Colon (tissue), 2 donors: ENCODE measurements at regions not wholly inside any gene's neighbourhood (a gene's known extent, or its start where the extent isn't known, plus 50 kb on each side); places are given as distances from the start of the nearest gene placed in this dataset.

Source experiments
- FAIRE-seq: peaks from 2 replicates; lab custom pipeline; 2012; peaks lifted over from hg19 to GRCh38; lab: Jason Lieb, UNC
- donor health status: control.
- donor health status: control.

DNA sequence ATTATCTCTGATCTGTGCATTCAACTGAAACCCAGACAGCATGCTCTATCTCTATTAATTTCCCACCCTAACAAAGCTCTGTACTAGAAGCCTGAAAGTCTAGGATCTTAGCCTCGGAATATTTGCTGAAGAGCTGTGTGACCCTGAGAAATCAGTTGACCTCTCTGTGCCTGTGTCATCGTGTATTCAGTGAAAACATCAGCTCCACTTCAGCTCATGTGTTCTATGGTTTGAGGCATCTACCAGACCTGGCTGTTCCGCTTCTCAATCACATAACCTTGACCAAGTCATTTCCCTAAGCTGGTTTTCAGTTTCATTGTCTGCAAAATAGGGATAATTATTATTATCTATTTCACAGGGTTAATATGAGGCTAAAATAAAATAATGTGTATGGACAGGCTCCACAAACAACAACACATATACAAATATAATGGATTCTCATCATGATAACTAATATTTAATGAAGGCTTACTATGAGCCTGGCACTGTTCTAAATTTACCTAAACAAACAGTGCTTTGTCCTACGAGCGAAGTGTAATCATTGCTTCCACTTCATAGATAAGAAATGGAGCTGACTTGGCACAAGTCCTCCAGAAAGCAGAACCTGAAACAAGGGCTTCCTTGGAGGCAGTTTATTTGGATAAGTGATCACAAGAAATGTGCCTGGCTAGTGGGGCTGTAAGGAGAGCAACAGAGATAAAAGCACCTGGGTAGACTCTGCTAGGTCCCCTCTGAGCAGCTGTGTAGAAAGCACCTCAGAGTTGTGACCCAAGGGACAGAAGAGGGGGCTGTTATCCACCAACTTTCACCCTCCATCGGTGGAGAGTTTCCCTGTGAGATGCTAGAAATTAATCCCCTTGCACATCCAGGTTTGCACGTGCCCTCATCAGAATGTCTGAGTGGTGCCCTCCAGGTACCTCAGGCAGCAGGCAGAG, 356.9 kb downstream of the RAB28 start:
- FAIRE-seq: no peak

DNA sequence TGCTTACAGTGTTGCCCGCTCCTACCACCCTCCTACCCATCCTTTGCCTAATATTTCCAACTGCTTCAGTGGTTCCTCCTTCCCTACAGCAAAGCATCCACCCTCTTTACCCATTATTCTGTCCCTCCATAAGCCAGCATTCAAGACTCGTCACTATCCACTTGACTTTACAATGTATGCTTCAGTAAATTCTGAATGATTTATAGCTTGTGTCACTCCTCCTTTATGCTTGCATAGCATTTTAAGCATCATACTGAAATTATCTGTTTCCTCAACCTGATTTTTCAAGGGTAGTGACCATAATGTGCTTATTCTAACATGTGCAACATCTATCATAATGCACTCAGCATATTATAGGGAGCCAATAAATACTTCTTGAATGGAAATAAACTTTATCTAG, 365.5 kb downstream of the RAB28 start:
- FAIRE-seq: no peak

DNA sequence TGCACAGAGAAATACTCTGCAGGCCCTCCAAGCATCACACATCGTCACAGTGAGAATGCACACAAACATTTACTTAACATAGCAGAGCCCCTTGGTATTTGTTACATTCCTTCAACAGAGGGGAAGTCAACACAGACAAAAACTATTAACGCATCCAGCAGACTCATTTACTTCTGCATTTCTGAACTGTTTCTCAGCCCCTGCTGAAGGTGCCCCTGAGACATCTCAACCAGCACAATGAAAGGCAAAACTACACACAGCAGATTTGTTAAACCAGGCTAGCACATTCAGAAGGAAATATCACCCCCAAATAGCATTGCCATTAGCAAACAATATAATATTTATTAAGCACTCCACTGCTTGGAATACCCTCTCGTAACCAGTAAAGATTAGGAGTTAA, 367.0 kb downstream of the RAB28 start:
- FAIRE-seq: no peak

DNA sequence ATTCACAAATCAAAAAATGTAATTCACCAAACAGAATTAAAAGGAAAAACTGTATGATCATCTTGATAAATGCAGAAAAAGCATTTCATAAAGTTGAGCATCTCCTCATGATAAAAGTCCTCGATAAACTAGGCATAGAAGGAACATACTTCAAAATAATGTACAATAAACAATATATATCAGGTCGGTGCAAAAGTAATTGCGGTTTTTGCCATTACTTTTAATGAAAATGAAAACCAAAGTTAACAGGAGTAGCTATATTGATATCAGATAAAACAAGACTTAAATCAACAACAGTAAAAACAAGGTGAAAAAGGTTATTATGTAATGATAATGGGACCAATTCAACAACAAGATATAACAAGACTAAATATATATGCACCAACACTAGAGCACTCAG, 372.1 kb downstream of the RAB28 start:
- no peak for FAIRE-seq

DNA sequence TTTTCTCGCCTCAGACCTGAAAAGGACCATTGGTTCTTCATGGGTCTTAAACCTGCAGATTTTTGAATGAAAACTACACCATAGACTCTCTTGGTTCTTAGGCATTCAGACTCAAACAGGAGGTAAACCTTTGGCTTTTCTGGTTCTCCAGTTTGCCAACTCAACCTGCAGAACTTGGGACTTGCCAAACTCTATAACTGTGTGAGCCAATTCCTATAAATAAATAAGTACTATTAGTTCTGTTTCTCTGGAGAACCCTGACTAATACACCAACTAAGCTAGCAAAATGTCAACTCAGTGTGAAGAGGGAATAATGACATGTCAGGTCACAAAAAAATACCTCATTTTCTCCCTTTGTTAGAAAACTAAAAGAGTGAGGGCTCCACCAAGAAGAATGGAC, 374.6 kb downstream of the RAB28 start:
- FAIRE-seq: no peak

DNA sequence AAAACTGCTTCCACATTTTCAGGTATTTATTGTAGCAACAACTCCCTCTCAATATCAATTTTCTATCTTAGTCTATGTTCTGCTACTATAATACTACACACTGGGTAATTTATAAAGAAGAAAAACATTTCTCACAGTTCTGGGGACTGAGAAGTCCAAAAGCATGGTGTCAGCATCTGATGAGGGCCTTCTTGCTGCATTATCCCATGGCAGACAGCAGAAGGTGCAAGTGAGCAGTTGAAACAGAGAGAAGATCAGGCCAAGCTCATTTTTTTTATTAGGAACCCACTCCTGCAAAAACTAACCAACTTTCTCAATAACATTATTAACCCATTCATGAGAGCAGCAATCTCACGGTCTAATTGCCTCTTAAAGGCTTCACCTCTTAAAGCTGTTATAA, 376.0 kb downstream of the RAB28 start:
- FAIRE-seq: no peak

DNA sequence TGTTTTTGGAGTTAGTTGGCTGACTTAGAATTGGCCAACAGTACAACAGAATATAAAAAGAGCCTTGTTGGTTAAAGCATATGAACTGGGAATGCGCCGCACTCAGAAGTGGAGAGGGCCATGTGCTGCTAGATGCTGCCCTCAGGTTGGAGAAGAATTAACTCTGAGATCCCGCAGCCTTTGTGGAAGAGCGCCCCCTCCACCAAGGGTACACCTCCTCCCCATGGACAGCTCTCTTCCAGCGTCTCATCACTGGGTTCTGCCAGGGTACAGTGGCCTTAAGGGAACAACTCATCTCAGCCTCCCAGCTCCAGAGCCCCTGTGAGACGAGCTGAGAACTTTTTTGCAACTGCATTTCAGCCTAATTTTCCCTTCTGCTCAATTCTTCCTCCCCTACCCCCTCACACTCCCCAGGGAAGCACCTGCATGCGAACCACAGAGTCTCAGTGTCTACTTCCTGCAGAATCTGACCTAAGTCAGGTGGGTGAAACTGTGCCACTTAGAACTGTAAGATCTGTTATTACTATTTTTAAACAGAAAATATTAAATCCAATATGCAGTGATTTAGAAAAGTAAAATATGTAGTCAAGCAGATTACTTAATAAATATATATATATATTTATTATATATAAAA, 380.6 kb downstream of the RAB28 start:
- FAIRE-seq: no peak

DNA sequence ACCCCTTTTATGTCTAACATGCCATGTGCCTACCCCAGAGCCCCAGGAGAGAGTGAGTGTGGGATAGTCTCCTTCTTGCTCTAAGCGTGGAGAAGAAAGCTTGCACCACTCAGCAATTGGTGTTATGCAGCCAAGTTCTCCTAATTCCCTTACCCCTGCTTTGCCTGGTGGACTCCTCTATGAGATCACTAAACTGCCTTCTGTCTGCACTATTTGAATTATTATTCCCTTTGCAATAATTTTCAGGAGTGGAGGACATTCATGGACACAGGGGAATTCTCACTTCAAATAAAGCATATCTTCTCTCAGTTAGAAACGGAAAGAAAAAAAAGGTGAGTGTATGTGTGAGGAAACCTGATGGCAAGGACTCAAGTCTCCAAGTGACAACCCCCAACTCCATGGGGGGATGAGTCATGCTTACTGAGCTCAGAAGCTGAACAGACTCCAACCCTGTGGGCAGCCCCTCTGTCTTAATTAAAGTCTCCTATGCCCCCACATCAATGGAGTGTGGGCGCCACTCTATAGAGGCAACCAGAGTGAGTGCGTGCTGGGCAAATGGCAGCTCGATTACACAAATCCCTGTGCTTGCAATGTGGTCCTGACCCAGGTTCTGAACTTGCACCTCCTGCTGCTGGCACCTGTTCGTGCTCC, 381.9 kb downstream of the RAB28 start:
- FAIRE-seq: no peak

DNA sequence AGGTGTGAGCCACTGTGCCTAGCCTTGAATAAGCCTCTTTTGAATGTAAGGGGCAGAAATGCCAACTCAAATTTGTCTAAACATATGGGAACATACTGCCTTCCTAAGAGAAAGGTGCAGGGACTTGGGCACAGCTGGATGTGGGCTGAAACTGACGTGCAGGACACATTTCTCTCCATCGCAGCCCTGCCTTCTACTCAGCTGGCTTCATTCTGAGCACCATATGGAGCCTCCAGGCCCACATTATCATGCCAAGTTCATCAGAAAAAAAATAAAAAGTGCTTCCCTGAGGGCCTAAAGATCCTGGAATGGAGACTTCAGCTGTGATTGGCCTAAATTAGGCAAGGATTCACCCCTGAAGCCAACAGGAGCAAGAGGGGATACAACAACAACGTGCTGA, 386.2 kb downstream of the RAB28 start:
- FAIRE-seq: no peak

DNA sequence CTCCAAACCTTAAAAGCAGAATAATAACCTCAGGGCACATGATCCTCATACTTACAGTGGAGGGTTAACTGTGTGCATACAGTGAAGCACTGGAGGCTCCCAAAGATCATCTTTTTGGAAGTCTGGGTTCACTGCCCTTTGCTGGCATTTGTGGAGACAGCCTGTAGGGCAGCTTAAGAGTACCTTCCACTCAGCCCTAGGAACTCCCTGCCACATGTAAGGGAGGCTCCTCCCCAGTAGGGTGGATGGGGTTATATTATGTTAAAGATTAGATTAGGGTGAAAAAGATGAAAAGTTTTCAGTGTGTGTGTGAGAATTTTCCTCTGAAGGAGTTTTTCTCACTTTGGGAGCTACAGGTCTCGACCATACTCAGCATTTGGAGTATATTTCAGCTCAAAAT, 388.4 kb downstream of the RAB28 start:
- FAIRE-seq: no peak

DNA sequence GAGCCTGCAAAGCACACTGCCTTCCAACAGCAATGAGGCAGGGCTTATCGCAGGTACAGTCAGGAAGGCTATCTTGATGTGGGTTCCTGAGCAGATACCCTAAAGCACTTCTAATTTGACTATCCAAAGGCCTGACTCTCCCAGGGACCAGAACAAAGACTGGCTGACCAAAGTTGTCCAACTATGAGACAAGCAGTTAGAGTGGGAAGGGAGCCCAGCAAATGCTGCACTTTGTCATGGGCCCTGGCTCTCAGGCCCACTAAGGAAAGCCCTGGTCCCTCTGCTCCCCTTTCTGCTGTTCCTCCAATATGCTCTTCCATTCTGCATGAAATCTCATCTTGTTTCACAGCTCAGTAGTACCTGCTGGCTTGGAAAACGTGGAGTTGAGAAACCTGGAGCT, 391.0 kb downstream of the RAB28 start:
- FAIRE-seq: no peak

DNA sequence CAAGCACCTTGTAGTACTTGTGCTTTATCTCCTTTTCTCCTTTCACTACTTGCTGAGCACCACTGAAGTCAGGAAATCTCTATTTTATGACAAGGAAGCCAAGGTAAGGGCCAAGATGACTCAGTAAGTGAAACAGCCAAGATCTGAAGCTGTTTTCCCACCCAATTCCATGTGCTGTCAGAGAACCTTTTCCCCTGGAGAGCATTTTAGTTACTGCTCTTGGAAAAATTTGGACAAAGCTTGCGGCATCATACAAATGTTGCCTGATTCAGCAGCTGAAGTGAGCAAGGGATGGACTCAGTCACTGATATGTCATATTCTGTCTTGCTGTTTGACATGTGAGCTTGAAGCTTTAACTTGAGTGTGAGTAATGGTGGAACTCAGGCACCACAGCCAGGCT, 391.4 kb downstream of the RAB28 start:
- FAIRE-seq: no peak

DNA sequence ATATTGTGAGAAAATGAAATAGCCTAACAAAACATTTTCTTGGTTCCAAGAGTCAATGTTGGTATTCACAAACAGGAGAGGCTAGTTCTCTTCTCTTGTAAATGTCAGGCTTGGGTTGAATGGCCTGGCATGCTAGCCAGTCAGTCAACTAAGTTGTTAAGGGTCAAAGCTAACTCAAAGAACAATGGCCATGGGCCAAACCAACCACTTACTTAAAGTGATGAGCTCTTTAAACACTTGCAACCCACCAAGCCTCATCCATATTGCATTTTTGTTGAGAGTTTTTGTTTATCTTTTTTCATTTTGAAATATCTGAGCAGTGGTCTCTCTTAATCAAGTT, 394.5 kb downstream of the RAB28 start:
- FAIRE-seq: no peak

DNA sequence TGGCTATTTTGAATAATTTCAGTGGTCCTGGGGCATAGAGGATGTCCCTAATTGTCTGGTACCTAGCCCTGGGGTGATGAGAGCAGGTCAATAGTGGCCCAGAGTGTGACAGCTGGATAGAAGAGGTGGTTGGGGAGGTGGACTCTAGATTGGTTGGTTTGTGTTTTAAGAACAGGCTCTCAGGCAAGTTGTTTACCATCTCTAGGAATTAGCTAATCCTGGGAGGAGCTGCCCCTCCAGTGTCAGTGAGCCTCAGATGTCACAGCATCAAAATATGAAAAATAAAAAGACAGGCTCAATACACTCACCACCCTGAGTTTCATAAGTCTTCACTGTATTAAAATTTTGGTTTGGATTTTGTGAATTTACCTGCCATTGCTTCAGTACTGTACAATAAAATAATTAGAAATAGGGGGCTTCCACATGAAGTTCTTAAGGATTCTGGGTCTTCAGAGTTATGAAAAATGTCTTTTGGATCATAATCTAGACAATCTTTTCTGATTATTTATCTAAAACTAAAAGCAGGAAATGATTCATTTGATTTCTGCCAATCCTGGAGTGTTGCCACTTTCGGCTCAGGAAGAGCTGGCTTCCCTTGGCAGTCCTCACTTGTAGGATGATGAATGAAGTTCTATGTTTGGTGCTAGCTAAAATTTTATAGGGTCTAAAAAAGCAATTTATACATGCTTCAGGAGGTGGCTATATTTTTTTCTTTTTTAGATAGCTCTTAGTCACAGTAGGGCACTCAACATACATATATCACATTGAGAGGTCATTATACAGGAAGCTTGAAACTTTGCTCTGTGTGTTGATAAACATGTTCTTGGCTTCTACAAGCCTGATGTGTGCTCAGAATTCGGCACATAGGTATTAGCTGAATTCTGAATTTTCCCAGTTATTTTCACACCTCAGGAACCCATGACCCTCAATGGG, 395.1 kb downstream of the RAB28 start:
- no peak for FAIRE-seq

DNA sequence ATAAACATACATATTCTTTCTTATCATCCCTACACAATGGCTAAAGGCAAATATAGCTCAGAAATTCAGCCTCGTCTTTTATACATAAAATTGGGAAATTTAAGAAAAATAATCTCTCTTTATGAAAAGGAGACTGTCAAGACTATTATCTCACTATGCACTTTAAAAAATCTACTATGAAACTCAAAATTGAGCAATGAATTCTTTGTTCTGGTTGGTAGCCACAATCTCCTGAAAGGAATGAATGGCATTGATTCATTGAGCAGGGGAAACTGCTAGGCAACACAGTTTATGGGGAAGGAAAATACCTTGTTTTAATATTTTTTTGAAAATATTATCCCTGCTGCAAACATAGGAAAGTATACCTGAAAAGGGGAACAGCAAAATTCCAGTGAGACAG, 397.1 kb downstream of the RAB28 start:
- FAIRE-seq: no peak

DNA sequence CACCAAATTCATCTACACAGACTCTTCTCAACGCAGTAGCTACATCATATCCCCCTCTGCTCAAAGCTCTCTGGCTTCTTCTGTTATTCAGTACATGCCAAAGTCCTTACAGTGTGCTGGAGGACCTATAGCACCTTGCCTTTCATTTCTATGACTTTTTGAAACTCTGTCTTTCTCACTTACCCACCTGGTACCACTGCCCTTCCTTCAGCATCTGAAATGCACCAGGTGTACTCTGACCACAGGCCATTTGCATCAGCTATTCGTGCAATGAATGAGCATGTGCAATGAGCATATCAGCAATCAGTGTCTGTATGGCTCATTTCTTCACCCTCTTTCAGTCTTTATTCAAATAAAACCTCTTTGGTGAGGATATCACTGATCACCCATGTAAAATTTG, 399.9 kb downstream of the RAB28 start:
- no peak for FAIRE-seq

DNA sequence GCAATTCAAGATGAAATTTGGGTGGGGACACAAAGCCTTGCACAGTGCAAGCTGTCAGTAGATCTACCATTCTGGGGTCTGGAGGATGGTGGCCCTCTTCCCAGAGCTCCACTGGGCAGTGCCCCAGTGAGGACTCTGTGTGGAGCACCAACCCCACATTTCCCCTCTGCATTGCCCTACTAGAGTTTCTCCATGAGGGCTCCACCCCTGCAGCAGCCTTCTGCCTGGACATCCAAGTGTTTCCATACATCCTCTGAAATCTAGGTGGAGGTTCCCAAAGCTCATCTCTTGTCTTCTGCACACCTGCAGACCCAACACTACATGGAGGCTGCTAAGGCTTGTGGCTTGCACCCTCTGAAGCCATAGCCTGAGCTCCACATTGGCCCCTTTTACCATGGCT, 402.3 kb downstream of the RAB28 start:
- no peak for FAIRE-seq

DNA sequence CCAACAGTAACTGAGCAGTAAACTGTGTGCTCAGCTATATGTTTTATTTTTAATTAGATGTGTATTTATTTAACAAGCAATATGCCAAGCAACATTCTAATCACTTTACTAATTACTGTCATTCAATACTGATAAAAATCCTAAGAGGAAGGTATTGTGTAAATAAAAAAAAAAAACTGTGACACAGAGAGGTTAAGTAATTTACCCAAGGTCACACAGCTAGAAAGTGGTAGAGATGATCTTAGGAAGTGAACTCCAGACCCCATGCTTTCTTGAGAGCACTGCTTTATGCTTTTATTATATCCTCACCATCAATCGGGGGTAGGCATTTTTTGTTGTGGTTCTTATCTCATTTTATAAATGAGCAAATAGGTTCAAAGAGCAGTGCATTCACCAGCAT, 417.1 kb downstream of the RAB28 start:
- FAIRE-seq: no peak

DNA sequence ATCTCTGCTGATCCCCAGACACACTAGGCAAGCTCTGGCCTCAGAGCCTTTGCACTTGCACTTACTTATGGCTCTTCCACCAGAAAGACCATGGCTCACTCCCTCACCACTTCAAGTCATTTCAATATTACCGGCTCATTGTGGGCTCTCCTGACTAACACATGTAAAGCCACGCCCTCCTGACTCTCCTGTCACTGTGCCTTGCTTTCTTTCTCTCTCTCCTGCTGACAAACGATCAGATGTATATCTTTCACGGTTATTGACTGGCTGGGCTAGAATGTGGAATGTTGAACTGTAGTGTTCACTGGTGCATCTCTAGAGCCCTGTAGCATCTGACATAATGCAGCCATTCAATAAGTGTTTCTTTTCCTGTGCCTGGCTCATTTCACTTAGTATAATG, 425.1 kb downstream of the RAB28 start:
- no peak for FAIRE-seq

DNA sequence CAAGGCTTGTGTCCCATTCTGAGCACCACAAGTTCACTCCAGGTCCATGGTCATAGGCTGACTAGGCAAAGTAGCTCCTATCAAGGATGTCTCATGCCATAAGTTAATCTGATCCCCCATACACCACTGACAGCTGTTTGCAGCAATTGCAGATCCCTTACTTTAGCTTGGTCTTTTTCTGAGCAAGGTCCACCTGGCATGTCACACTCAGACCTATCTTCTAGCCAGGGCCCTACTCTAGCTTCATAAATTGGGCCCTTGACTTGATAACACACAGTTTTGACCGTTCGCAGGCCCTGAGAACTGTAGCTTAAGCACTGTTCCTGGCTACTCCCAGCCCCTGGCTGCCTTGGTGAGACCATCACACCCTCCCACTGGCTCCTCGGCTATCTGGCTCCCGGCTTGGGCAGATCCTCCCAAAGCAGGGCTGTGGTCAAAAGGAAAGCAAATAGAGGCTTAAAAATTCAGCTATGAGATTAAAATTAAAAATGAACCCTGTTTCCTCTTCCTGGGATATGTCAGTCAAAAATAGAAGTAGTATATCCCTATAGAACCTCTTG, 427.4 kb downstream of the RAB28 start:
- no peak for FAIRE-seq

DNA sequence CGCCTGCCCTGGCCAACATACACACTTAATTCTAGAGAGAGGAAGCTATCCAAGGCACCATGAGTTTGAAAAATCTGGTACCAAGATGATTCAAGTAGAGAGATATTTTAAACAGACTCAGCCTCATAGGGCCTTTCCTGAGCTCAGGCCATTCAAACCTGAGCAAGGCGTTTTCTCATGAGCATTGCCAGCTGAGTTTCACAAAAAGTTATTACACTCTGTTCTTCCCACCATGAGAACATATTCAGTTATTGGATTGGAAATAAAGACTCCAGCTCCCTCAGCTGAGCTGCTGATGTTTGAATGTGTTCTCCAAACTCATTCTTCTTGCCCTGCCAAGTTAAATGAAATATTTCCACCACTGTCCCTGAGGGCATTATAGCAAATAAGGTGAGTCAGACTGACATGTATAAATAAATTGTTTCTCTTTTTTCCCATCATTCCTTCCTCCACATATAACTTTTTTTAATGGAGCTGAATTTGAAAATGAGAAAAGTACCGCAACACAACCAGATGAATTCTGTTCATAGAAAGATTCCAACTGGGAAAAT, 429.6 kb downstream of the RAB28 start:
- FAIRE-seq: no peak

DNA sequence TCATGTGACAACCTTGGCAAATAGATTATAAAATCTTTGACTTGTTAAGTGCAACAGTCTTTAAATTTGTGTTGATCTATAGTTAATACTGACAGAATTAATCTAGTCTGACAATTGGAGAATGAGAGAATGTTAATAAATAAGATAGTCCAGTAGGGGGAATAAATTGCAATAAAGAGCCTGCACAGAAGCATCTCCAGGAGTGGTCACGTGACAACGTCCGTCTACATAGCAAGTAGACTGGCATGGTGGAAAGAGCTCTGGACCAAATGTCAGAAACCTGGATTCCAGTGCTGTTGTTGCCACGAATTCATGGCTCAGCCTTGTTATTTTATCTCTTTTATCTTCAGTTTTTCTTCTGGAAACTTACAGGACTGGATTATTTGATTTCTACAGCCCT, 436.5 kb downstream of the RAB28 start:
- no peak for FAIRE-seq
